HG03097 (cell line): ENCODE measurements at regions not wholly inside any gene's neighbourhood (a gene's known extent, or its start where the extent isn't known, plus 50 kb on each side); places are given as distances from the start of the nearest gene placed in this dataset.
A peak's percentile ranks its signal among the peaks of the same experiment; 100 is the strongest.

ENCODE experiments used
- ATAC-seq: cut with Tn5 transposase; IDR thresholded peaks from one replicate; pipeline ENCODE4 v1.9.1; 2021; ENCODE audit not compliant: unreplicated experiment, low FRiP score

- no peak for ATAC-seq
Measured at GRCh38 chr12:45548426-45548825, 181.1 kb upstream of the ARID2 start.

- no peak for ATAC-seq
Measured at GRCh38 chr12:45549337-45549902, 180.1 kb upstream of the ARID2 start.

- no peak for ATAC-seq
Measured at GRCh38 chr12:45553204-45553603, 176.3 kb upstream of the ARID2 start.

GRCh38 chr12:45557016-45557415 lies 172.5 kb upstream of the ARID2 start:
- ATAC-seq: no peak

- no peak for ATAC-seq
Measured at GRCh38 chr12:45558353-45558752, 171.2 kb upstream of the ARID2 start.

- no peak for ATAC-seq
Measured at GRCh38 chr12:45559537-45559936, 170.0 kb upstream of the ARID2 start.

GRCh38 chr12:45560689-45561088 lies 168.8 kb upstream of the ARID2 start:
- ATAC-seq: no peak

- no peak for ATAC-seq
Measured at GRCh38 chr12:45561488-45561887, 168.0 kb upstream of the ARID2 start.

GRCh38 chr12:45565590-45565989 lies 163.9 kb upstream of the ARID2 start:
- no peak for ATAC-seq

- no peak for ATAC-seq
Measured at GRCh38 chr12:45566257-45566656, 163.2 kb upstream of the ARID2 start.

- no peak for ATAC-seq
Measured at GRCh38 chr12:45568808-45569207, 160.7 kb upstream of the ARID2 start.

GRCh38 chr12:45570501-45570900 lies 159.0 kb upstream of the ARID2 start:
- no peak for ATAC-seq

- ATAC-seq: no peak
Measured at GRCh38 chr12:45572114-45572513, 157.4 kb upstream of the ARID2 start.

GRCh38 chr12:45575417-45575816 lies 154.1 kb upstream of the ARID2 start:
- no peak for ATAC-seq

- peak; percentile 44 for ATAC-seq
Measured at GRCh38 chr12:45575823-45576475, 153.6 kb upstream of the ARID2 start.

GRCh38 chr12:45577844-45578399 lies 151.6 kb upstream of the ARID2 start:
- no peak for ATAC-seq

GRCh38 chr12:45580356-45580969 lies 149.0 kb upstream of the ARID2 start:
- no peak for ATAC-seq

GRCh38 chr12:45581112-45581511 lies 148.4 kb upstream of the ARID2 start:
- no peak for ATAC-seq

GRCh38 chr12:45582536-45582935 lies 147.0 kb upstream of the ARID2 start:
- no peak for ATAC-seq

GRCh38 chr12:45582986-45583659 lies 146.4 kb upstream of the ARID2 start:
- no peak for ATAC-seq

- no peak for ATAC-seq
Measured at GRCh38 chr12:45584336-45584735, 145.2 kb upstream of the ARID2 start.
